Endothelial cell of umbilical vein (primary cell): ENCODE measurements at regions not wholly inside any gene's neighbourhood (a gene's known extent, or its start where the extent isn't known, plus 50 kb on each side); places are given as distances from the start of the nearest gene placed in this dataset.

Experiments
- BruUV-seq: library from RNA; stranded (reverse); fragments of 400-500 nt; replicated peaks from 2 replicates; lab custom pipeline; 2021; lab: Mats Ljungman, UMichigan
- CTCF ChIA-PET: fragments of 300-600, 350-600 bp; sonication (Branson Sonifier 250); formaldehyde crosslinking; loops from one replicate; lab custom pipeline; 2021; ENCODE audit warnings: antibody characterized with exemption, inconsistent platforms; lab: Charles Lee
- POLR2A ChIA-PET: fragments of 300-600, 350-600 bp; sonication (Branson Sonifier 250); formaldehyde crosslinking; loops from one replicate; lab custom pipeline; 2021; ENCODE audit warnings: antibody characterized with exemption, inconsistent platforms; lab: Charles Lee
- DNase-seq: peaks from one replicate; pipeline ENCODE4 v3.0.0-alpha.2; 2011; ENCODE audit warnings: low read depth, low spot score
- FAIRE-seq: peaks from 2 replicates; lab custom pipeline; 2011; peaks lifted over from hg19 to GRCh38; lab: Jason Lieb, UNC
- H2AFZ ChIP-seq: 2 replicates; pipeline ENCODE4 v1.6.0; 2012; ENCODE audit warnings: low read depth, low read length, control low read depth, inconsistent platforms
- H3K27ac ChIP-seq: 2 replicates; pipeline ENCODE4 v1.5.1; 2011; ENCODE audit warnings: low read depth, mild to moderate bottlenecking, control low read depth, low read length, moderate library complexity; ENCODE audit not compliant: insufficient read depth
- H3K27me3 ChIP-seq, 2 experiments: 2 replicates each; pipeline versions ENCODE4 v1.6.0 to v1.6.1; 2011; ENCODE audit warnings: low read length in 2 of 2, mixed read lengths in 1 of 2; ENCODE audit not compliant: control insufficient read depth in 2 of 2, insufficient read depth in 2 of 2
- H3K36me3 ChIP-seq, 2 experiments: 2 replicates in 1 of 2; 3 replicates in 1 of 2; pipeline ENCODE4 v1.5.1; 2011; ENCODE audit warnings: low read length in 2 of 2, mild to moderate bottlenecking in 1 of 2, moderate library complexity in 1 of 2; ENCODE audit not compliant: control insufficient read depth in 2 of 2, insufficient read depth in 2 of 2; ENCODE audit errors: extremely low read depth in 1 of 2
- H3K4me1 ChIP-seq: 3 replicates; pipeline ENCODE4 v1.5.1; 2011; ENCODE audit warnings: mild to moderate bottlenecking, low read length; ENCODE audit not compliant: control insufficient read depth, insufficient read depth; ENCODE audit errors: extremely low read depth
- H3K4me2 ChIP-seq: 2 replicates; pipeline ENCODE4 v1.6.1; 2011; ENCODE audit warnings: low read length, control low read depth, mixed read lengths; ENCODE audit not compliant: insufficient read depth
- H3K4me3 ChIP-seq, 3 experiments: fragments of 200-600 bp in 1 of 3; sonication (generic), shearing (Covaris generic) in 1 of 3; replicated peaks in 1 of 3; 2 replicates each; pipeline ENCODE4 v1.5.1; 2011 to 2016; ENCODE audit warnings: control low read depth in 3 of 3, low read length in 3 of 3, mild to moderate bottlenecking in 2 of 3, inconsistent platforms in 1 of 3, low read depth in 1 of 3, moderate library complexity in 1 of 3; ENCODE audit not compliant: insufficient read depth in 1 of 3
- H3K79me2 ChIP-seq: 2 replicates; pipeline ENCODE4 v1.6.0; 2012; ENCODE audit warnings: low read length, inconsistent platforms; ENCODE audit not compliant: control insufficient read depth, insufficient read depth
- H3K9ac ChIP-seq: replicated peaks from 2 replicates; pipeline ENCODE3; 2011; ENCODE audit warnings: low read length, control low read depth; ENCODE audit not compliant: insufficient read depth; ENCODE audit errors: extremely low read depth
- H3K9me1 ChIP-seq: replicated peaks from 3 replicates; pipeline ENCODE4 v1.6.0; 2011; ENCODE audit warnings: mild to moderate bottlenecking, low read length; ENCODE audit not compliant: control insufficient read depth, insufficient read depth; ENCODE audit errors: extremely low read depth
- H3K9me3 ChIP-seq: replicated peaks from 2 replicates; pipeline ENCODE4 v1.5.1; 2012; ENCODE audit warnings: low read length, inconsistent platforms; ENCODE audit not compliant: control insufficient read depth, insufficient read depth
- H4K20me1 ChIP-seq: replicated peaks from 2 replicates; pipeline ENCODE3; 2011; ENCODE audit warnings: mild to moderate bottlenecking, low read length; ENCODE audit not compliant: control insufficient read depth, insufficient read depth; ENCODE audit errors: extremely low read depth
- CTCF ChIP-seq, 2 donors: IDR thresholded peaks; 1 replicate in 1 of 2; 2 replicates in 1 of 2; pipeline ENCODE4 v1.5.1; 2011; ENCODE audit warnings: low read length in 2 of 2, mild to moderate bottlenecking in 2 of 2, moderate library complexity in 2 of 2, control low read depth in 1 of 2, inconsistent platforms in 1 of 2, low read depth in 1 of 2; ENCODE audit not compliant: insufficient read depth in 1 of 2; ENCODE audit errors: extremely low read depth in 1 of 2
- EZH2 ChIP-seq: IDR thresholded peaks from 2 replicates; pipeline ENCODE4 v1.6.1; 2012; ENCODE audit warnings: borderline replicate concordance, low read depth, mild to moderate bottlenecking, moderate library complexity, low read length, inconsistent platforms; ENCODE audit not compliant: severe bottlenecking
- FOS ChIP-seq: IDR thresholded peaks from 2 replicates; pipeline ENCODE4 v1.6.1; 2011; ENCODE audit warnings: mild to moderate bottlenecking, low read length, moderate library complexity, borderline replicate concordance; ENCODE audit not compliant: insufficient read depth
- GATA2 ChIP-seq: IDR thresholded peaks from 2 replicates; pipeline ENCODE4 v1.7.0; 2011; ENCODE audit warnings: low read depth, mild to moderate bottlenecking, moderate library complexity, mixed read lengths, low read length; ENCODE audit not compliant: insufficient read length, insufficient read depth
- JUN ChIP-seq: IDR thresholded peaks from 2 replicates; pipeline ENCODE4 v1.6.1; 2011; ENCODE audit warnings: borderline replicate concordance, low read depth; ENCODE audit not compliant: insufficient read length, insufficient read depth
- MYC ChIP-seq: IDR thresholded peaks from one replicate; pipeline ENCODE4 v1.6.1; 2011; ENCODE audit warnings: mild to moderate bottlenecking, low read depth, low read length
- POLR2A ChIP-seq: IDR thresholded peaks from 2 replicates; pipeline ENCODE4 v1.6.1; 2012; ENCODE audit warnings: low read depth, mild to moderate bottlenecking, control low read depth, low read length
- POLR2AphosphoS5 ChIP-seq: IDR thresholded peaks from 2 replicates; pipeline ENCODE4 v1.6.1; 2012; ENCODE audit warnings: low read depth, mild to moderate bottlenecking, control low read depth, low read length, moderate library complexity; ENCODE audit not compliant: insufficient read depth
- dilution Hi-C: fragments of 300-500 bp; cut with MboI; formaldehyde crosslinking; loops from one replicate; pipeline ENCODE4 v1.15.0; 2019; ENCODE audit warnings: low sequenced_read_pairs; ENCODE audit not compliant: extremely low pct_ligation_motif_present
- intact Hi-C: fragments of 100-400 bp; cut with micrococcal nuclease; formaldehyde crosslinking; loops from one replicate; pipeline ENCODE4 v1.10.0; 2022
- TF ChIP-seq, protein P1 (sequence below): IDR thresholded peaks from 2 replicates; pipeline ENCODE4 v1.6.1; 2011; ENCODE audit not compliant: insufficient read depth, insufficient read length

GRCh38 chr3:3589715-3590130 is 209.5 kb upstream of the LRRN1 start:
- intact Hi-C loops (no loop called here), dilution Hi-C loops (no loop called here)
- Histone ChIP-seq H3K27ac (no peak overlapping the region), H4K20me1 (no peaks in the 10 kb centered on the region), H3K4me3 (no peak overlapping the region), H3K79me2 (no peaks in the 10 kb centered on the region), H3K27me3 (no peaks in the 10 kb centered on the region), H3K4me2 (no peak overlapping the region), H3K9ac (no peak overlapping the region), H3K36me3 (no peaks in the 10 kb centered on the region), H2AFZ (no peak overlapping the region), H3K9me3 (peaks cover 2% of the 10 kb centered on the region), H3K9me1 (no peaks in the 10 kb centered on the region), H3K4me1 (no peaks in the 10 kb centered on the region)
- no TSS peak for BruUV-seq
- TF ChIP-seq GATA2: no peak
- TF ChIP-seq POLR2AphosphoS5: no peak
- TF ChIP-seq POLR2A: no peak
- no peak for TF ChIP-seq MYC
- TF ChIP-seq CTCF (IDR thresholded peaks at IDR 0.05; ENCODE audit: extremely low read depth in 1 of 2, insufficient read depth in 1 of 2, low read depth in 1 of 2, low read length in 2 of 2): no peak
- TF ChIP-seq EZH2: no peak
- no peak for TF ChIP-seq FOS
- no peak for TF ChIP-seq JUN
- TF ChIP-seq, protein P1, sequence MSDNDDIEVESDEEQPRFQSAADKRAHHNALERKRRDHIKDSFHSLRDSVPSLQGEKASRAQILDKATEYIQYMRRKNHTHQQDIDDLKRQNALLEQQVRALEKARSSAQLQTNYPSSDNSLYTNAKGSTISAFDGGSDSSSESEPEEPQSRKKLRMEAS: no peak
- ChIA-PET POLR2A (no interaction called here), CTCF (no interaction called here)
- FAIRE-seq (no peak), DNase-seq (no peak)
